ENCODE measurements at regions not wholly inside any gene's neighbourhood (a gene's known extent, or its start where the extent isn't known, plus 50 kb on each side); places are given as distances from the start of the nearest gene placed in this dataset.

DNA sequence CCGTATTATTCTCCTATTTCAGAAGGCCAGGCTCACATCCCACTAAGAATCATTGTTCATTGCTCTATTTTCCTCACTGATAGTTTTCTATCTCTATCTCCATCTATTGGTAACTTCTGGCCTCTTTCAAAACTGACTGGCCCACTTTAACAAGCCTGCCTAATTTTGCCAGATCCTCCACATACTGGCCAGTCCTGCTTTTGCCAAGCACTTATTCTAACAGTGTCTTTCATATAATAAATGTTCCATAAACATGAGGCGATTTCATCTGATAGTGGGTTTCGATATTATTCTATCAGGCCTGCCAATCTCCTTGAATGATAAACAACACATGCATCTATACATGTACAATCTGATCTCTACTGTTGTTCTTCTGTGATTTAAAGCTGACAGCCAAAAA lies 125.9 kb upstream of the KCNH7 start:
- in situ Hi-C loops (cut with MboI; ENCODE audit: low sequenced_read_pairs, unreplicated experiment): no loop called here
- no peak for DNase-seq (ENCODE audit: low spot score)
- TF ChIP-seq, protein P1, sequence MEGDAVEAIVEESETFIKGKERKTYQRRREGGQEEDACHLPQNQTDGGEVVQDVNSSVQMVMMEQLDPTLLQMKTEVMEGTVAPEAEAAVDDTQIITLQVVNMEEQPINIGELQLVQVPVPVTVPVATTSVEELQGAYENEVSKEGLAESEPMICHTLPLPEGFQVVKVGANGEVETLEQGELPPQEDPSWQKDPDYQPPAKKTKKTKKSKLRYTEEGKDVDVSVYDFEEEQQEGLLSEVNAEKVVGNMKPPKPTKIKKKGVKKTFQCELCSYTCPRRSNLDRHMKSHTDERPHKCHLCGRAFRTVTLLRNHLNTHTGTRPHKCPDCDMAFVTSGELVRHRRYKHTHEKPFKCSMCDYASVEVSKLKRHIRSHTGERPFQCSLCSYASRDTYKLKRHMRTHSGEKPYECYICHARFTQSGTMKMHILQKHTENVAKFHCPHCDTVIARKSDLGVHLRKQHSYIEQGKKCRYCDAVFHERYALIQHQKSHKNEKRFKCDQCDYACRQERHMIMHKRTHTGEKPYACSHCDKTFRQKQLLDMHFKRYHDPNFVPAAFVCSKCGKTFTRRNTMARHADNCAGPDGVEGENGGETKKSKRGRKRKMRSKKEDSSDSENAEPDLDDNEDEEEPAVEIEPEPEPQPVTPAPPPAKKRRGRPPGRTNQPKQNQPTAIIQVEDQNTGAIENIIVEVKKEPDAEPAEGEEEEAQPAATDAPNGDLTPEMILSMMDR (IDR thresholded peaks at IDR 0.05; ENCODE audit: borderline replicate concordance, control extremely low read depth, extremely low read depth, insufficient read depth, missing control alignments): no peak

DNA sequence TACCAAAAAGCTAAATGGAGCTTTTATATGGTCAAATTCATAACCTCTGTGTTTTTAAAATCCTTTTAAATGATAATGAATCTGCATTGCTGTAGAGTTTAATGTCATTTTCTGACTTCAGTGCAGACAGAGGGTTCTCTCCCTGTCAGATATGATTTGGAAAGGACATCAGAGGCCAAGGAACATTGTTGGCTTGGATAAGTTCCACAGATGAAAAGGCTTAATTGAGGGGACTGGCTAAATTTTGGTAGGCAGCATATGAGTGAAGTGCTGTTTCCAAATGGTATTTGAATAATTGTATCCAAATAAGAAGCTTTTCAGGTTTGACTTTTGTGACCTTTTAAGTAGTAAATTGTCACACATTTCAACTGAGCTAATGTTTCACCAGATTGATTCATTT lies 124.6 kb upstream of the KCNH7 start:
- DNase-seq (ENCODE audit: low spot score): no peak
- in situ Hi-C loops (cut with MboI; ENCODE audit: low sequenced_read_pairs, unreplicated experiment): no loop called here
- TF ChIP-seq, protein P1 (IDR thresholded peaks at IDR 0.05; ENCODE audit: borderline replicate concordance, control extremely low read depth, extremely low read depth, insufficient read depth, missing control alignments): no peak

DNA sequence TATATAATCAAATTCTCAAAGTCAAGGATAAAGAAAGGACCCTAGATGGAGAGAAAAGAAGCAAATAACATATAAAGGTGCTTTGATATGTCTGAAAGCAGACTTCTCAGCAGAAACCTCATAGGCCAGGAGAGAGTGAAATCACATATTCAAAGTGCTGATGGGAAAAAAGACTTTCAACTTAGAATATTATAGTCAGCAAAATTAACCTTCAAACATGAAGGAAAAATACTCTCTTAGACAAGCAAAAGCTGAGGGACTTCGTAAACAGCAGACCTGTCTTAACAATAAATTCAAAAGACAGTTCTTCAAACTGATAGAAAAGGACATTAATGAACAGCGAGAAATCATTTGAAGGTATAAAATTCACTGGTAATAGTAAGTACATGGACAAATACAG lies 107.2 kb upstream of the KCNH7 start:
- no peak for DNase-seq (ENCODE audit: low spot score)
- TF ChIP-seq, protein P1 (IDR thresholded peaks at IDR 0.05; ENCODE audit: borderline replicate concordance, control extremely low read depth, extremely low read depth, insufficient read depth, missing control alignments): no peak
- in situ Hi-C loops (cut with MboI; ENCODE audit: low sequenced_read_pairs, unreplicated experiment): no loop called here

DNA sequence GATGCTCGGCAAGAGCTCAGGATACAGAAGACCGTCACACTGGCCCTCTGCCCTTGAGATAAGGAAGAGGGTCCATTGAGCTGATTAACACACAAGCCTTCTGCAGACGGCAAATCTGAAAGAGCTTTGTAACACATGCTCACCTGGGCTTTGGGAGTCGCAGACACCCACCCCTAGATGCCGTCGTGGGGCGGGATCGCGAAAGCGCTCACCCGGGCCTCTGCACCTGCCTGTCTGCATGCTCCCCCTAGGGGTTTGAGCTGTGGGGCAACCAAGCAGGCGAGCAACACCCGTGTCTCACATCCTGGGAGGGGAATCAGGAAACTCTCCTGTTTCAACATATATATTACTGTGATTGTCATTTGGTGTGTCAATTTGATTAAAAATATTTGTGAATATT lies 99.8 kb upstream of the KCNH7 start:
- DNase-seq (ENCODE audit: low spot score): no peak
- TF ChIP-seq, protein P1 (IDR thresholded peaks at IDR 0.05; ENCODE audit: borderline replicate concordance, control extremely low read depth, extremely low read depth, insufficient read depth, missing control alignments): no peak
- in situ Hi-C loops (cut with MboI; ENCODE audit: low sequenced_read_pairs, unreplicated experiment): no loop called here

DNA sequence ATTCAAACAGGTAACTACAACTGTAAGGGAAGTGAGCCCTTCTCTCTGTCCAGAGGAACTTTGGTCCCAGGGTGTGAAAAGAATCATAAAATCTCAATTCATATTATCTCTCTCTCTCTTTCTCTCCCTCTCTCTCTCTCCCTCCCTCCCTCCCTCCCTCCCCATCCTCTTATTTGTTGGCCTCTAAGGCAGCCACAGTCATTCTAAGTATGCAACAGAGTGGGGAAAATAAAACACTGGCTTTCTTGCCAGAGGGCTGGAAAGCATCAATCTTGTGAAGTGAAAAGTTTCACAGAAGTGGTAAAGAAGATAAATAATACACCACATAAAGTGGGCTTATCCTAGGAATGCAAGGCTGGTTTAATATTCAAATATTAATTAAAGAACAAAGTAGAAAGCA lies 95.6 kb upstream of the KCNH7 start:
- no peak for DNase-seq (ENCODE audit: low spot score)
- in situ Hi-C loops (cut with MboI; ENCODE audit: low sequenced_read_pairs, unreplicated experiment): no loop called here
- TF ChIP-seq, protein P1 (IDR thresholded peaks at IDR 0.05; ENCODE audit: borderline replicate concordance, control extremely low read depth, extremely low read depth, insufficient read depth, missing control alignments): no peak

DNA sequence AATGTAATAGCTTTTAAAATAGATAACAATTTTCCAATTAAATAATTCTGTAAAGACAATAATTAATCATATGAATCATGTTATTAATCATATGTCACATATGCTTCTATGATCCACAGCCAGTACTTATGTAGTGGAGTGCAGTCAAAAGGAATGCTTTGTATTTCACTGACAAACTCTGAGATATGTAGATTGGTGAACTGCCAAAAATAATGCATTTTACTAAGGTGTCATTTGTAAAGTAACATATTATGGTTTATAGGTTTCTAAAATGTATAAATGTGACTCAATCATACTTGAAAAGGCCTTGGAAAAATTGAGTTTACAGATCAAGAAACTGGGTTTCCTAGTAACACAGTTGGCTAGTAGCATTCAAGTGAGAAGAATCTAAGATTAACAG lies 93.8 kb upstream of the KCNH7 start:
- no peak for DNase-seq (ENCODE audit: low spot score)
- in situ Hi-C loops (cut with MboI; ENCODE audit: low sequenced_read_pairs, unreplicated experiment): no loop called here
- TF ChIP-seq, protein P1 (IDR thresholded peaks at IDR 0.05; ENCODE audit: borderline replicate concordance, control extremely low read depth, extremely low read depth, insufficient read depth, missing control alignments): no peak

DNA sequence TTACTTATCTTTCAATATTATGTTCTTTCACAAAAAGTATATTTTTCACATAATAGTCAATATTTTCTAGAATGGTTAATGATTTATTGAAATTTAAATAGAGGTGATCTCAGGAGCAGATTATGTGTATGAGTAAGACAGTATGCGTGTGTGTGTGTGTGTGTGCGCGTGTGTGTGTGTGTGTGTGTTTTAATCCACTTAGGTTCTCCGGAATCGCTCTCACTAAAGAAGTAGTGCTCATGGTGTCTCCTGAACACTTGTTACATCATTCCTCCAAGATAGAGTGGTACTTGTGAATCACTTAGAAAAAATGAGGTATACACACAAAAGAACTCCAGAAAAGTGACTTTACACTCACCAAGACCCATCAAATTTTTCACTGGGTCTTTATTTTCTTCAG lies 91.0 kb upstream of the KCNH7 start:
- TF ChIP-seq, protein P1 (IDR thresholded peaks at IDR 0.05; ENCODE audit: borderline replicate concordance, control extremely low read depth, extremely low read depth, insufficient read depth, missing control alignments): no peak
- in situ Hi-C loops (cut with MboI; ENCODE audit: low sequenced_read_pairs, unreplicated experiment): no loop called here
- no peak for DNase-seq (ENCODE audit: low spot score)

Measured in GM13976 (cell line).